K562 (cell line): ENCODE measurements at regions not wholly inside any gene's neighbourhood (a gene's known extent, or its start where the extent isn't known, plus 50 kb on each side); places are given as distances from the start of the nearest gene placed in this dataset.

Experiments
- ARHGAP35 ChIP-seq: fragments of 450-650 bp; IDR thresholded peaks from 2 replicates; pipeline ENCODE4 v1.6.1; 2018; ENCODE audit not compliant: partially characterized antibody
- ETV6 ChIP-seq, 3 experiments: fragments of 150-350 bp in 1 of 3; sonication (generic) in 1 of 3; formaldehyde crosslinking in 1 of 3; IDR thresholded peaks; 2 replicates each; pipeline versions ENCODE4 v1.6.1 to v1.8.0; 2014 to 2022; ENCODE audit warnings: borderline replicate concordance in 2 of 3, low read depth in 2 of 3, antibody characterized with exemption in 1 of 3, low read length in 1 of 3, mild to moderate bottlenecking in 1 of 3, missing genetic modification reagents in 1 of 3
- KAT7 ChIP-seq: sonication (generic); formaldehyde crosslinking; IDR thresholded peaks from 2 replicates; pipeline ENCODE4 v1.8.0; 2022; ENCODE audit warnings: missing genetic modification reagents, mild to moderate bottlenecking, borderline replicate concordance

DNA sequence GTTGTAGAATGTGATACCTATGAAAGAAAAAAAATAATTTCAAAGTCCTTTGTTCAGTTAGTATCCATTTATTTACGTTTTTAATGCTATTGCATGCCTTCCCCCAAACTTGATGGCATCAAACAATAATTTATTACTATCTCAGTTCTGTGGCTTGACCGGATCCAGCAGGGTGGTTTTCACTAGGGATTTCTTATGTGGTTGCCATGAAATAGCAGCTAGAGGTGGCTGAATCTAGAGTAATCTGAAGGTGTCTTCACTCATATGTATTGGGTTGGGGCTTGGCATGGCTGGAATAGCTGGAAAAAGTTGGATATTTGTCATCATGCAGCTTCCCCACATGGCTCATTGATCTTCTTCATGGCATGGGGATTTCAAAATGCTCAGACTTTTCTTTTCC, 619.3 kb upstream of the ZNF608 start:
- TF ChIP-seq ARHGAP35 (no peak), KAT7 (CRISPR knock-in tag) (no peak), ETV6 (IDR thresholded peaks at IDR 0.05; ENCODE audit: borderline replicate concordance in 1 of 2, low read depth in 2 of 2, low read length in 1 of 2) (no peak), ETV6 (CRISPR knock-in tag; IDR thresholded peaks at IDR 0.05; ENCODE audit: borderline replicate concordance) (no peak)
